Astrocyte of the spinal cord (primary cell): ENCODE measurements at regions not wholly inside any gene's neighbourhood (a gene's known extent, or its start where the extent isn't known, plus 50 kb on each side); places are given as distances from the start of the nearest gene placed in this dataset.
A peak's percentile ranks its signal among the peaks of the same experiment; 100 is the strongest.

Experiments
- DNase-seq: peaks from one replicate; pipeline ENCODE4 v3.0.0; 2011; ENCODE audit warnings: low read depth, low spot score
- H3K4me3 ChIP-seq: 2 replicates; pipeline ENCODE4 v1.5.1; 2011; ENCODE audit warnings: low read depth, mild to moderate bottlenecking, low read length, moderate library complexity
- in situ Hi-C: cut with HindIII; loops from 2 replicates; pipeline ENCODE4 v1.10.0; 2017; ENCODE audit warnings: low sequenced_read_pairs
- TF ChIP-seq, protein P1 (sequence below): IDR thresholded peaks from 2 replicates; pipeline ENCODE4 v1.5.1; 2012; ENCODE audit warnings: low read depth, mild to moderate bottlenecking, low read length, inconsistent platforms

DNA sequence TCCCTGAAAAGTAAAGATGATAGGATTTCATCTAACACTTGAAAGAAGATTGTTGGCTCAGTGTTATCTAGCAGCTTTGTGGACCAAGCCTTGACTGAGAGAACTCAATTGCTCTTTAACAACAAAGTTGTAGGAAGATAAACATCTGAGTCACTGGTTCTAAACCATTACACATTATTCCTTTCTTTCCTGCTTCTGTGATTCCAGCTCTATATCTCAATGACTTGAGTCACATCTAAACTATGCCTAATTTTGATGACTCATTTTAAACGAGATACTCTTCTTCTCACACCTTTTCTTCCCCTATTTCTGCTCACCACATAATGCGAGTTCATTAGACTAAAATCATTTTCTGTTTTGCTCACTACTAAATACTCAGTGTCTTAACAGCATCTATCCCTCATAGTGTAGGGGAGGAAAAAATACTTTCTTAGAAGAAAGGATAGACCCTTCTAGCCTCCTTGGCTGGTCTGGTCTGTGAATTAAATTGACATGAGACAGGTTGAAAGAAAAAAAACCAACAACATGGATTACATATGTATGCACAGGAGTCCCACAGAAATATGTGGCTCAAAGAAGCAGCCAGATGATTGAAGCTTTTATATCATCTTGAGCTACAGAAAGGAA, 201.4 kb downstream of the C12orf50 start:
- peak; percentile 71 for DNase-seq
- in situ Hi-C loops: no loop called here
- TF ChIP-seq, protein P1, sequence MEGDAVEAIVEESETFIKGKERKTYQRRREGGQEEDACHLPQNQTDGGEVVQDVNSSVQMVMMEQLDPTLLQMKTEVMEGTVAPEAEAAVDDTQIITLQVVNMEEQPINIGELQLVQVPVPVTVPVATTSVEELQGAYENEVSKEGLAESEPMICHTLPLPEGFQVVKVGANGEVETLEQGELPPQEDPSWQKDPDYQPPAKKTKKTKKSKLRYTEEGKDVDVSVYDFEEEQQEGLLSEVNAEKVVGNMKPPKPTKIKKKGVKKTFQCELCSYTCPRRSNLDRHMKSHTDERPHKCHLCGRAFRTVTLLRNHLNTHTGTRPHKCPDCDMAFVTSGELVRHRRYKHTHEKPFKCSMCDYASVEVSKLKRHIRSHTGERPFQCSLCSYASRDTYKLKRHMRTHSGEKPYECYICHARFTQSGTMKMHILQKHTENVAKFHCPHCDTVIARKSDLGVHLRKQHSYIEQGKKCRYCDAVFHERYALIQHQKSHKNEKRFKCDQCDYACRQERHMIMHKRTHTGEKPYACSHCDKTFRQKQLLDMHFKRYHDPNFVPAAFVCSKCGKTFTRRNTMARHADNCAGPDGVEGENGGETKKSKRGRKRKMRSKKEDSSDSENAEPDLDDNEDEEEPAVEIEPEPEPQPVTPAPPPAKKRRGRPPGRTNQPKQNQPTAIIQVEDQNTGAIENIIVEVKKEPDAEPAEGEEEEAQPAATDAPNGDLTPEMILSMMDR: no peak
- H3K4me3 ChIP-seq: no peak overlapping the region

GRCh38 chr12:87822923-87823322, 206.3 kb downstream of the C12orf50 start:
- in situ Hi-C loops: no loop called here
- no peak overlapping the region for H3K4me3 ChIP-seq
- TF ChIP-seq, protein P1: no peak
- DNase-seq: no peak

DNA sequence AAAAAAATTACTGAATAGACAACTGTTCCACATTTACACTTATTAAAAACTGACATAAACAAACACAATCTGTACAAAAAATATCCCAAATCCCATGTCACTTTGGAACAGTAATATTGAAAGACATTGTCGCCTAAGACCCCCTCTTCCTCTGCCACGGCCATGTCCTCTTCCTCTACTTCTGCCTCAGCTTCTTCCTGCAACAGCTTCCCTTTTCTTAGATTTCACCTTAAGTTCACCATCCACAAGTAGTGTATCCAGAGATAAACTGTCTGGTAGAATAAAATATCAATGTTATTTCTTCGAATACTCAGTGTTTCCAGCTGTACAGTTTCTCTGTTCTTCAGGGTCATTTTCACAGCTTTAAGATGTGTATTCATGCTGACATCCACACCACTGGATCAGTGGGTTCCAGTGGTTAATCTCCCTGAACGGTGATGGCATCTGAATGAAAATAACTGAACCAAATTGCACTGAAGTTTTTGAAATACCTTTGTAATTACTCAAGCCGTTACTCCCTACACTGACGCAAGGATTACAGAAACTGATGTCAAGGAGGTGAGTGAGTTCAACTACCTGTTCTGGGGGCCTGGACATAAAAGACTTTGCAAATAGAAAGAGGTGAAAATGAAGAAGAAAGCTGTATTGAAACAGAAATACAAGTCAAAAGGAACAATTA, 208.5 kb downstream of the C12orf50 start:
- TF ChIP-seq, protein P1: no peak
- in situ Hi-C loops: no loop called here
- DNase-seq: peak; percentile 78
- no peak overlapping the region for H3K4me3 ChIP-seq

DNA sequence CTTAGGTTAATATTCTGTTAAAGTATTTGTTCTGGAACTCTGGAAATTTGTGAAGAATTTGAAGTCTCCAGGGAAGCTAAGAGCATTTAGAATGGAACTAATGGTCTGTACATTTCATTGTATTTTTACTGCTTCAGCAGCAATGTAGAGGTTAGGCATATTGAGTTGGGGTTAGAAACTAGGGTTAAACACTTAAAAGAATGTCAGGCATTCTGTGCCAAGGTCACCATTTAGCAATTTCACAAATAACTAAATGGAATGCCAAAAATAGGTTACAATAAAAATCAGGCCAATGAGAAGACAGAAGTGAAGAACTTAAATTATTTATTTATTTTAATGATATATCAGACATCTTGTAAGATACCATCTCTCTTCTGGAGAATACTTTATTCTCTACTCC, 210.8 kb downstream of the C12orf50 start:
- no peak for DNase-seq

GRCh38 chr12:87815771-87816585, 213.2 kb downstream of the C12orf50 start:
- in situ Hi-C loops: no loop called here
- TF ChIP-seq, protein P1: no peak
- peak; percentile 86 for DNase-seq
- no peak overlapping the region for H3K4me3 ChIP-seq

More for the DNA sequence above, 210.8 kb downstream of the C12orf50 start:
- H3K4me3 ChIP-seq: no peak overlapping the region
- TF ChIP-seq, protein P1: no peak
- in situ Hi-C loops: no loop called here

DNA sequence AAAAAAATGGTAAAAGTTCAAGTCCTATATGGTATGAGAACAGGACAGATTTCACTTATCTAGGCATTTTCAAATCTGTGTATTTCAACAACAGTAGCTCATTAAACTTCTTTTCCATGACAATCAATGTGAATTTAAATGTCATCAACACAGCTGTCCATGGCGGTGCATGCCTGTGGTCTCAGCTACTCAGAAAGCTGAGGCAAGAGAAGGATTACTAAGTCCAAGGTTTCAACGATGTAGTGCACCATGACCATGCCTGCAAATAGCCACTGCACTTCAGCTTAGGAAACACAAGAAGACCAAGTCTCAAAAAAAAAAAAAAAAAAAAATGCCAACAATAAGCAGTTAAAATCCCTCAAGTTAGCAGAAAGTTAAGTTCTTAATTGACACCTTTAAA, 214.6 kb downstream of the C12orf50 start:
- peak; percentile 43 for DNase-seq
- no peak overlapping the region for H3K4me3 ChIP-seq
- TF ChIP-seq, protein P1: no peak
- in situ Hi-C loops: no loop called here
